ENCODE measurements at regions not wholly inside any gene's neighbourhood (a gene's known extent, or its start where the extent isn't known, plus 50 kb on each side); places are given as distances from the start of the nearest gene placed in this dataset.

DNA sequence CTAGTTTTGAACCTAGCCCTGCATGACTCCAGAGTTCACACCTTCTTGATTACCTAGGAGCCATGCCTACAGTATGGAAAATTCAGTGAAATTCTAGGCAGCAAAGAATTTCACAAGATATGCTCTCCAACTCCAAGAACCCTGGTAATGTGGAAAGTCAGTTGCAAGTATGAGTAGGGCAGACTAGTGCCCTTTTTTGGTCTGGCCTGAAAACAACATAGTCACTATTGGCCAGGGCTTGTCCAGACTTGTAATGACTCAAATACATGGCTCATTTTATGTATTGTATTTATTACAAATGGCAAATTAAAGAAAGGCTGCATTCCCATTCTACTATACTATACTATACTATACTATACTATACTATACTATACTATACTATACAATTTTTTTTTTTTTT is 160.4 kb downstream of the ESM1 start:
- DNase-seq (ENCODE audit: low spot score): no peak
- TF ChIP-seq, protein P1, sequence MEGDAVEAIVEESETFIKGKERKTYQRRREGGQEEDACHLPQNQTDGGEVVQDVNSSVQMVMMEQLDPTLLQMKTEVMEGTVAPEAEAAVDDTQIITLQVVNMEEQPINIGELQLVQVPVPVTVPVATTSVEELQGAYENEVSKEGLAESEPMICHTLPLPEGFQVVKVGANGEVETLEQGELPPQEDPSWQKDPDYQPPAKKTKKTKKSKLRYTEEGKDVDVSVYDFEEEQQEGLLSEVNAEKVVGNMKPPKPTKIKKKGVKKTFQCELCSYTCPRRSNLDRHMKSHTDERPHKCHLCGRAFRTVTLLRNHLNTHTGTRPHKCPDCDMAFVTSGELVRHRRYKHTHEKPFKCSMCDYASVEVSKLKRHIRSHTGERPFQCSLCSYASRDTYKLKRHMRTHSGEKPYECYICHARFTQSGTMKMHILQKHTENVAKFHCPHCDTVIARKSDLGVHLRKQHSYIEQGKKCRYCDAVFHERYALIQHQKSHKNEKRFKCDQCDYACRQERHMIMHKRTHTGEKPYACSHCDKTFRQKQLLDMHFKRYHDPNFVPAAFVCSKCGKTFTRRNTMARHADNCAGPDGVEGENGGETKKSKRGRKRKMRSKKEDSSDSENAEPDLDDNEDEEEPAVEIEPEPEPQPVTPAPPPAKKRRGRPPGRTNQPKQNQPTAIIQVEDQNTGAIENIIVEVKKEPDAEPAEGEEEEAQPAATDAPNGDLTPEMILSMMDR (conservative IDR thresholded peaks at IDR 0.05; ENCODE audit: low read length): no peak
- intact Hi-C loops (cut with micrococcal nuclease; ENCODE audit: unreplicated experiment): no loop called here
- Histone ChIP-seq H2AFZ (ENCODE audit: low read length) (no peak overlapping the region), H3K27ac (ENCODE audit: low read depth, low read length, poor library complexity, severe bottlenecking) (no peak overlapping the region), H3K9me2 (ENCODE audit: insufficient read depth, low read length) (no peaks in the 10 kb centered on the region), H3K9me3 (ENCODE audit: low read length) (no peaks in the 10 kb centered on the region), H3K79me2 (ENCODE audit: insufficient read depth, low read depth, low read length) (no peaks in the 10 kb centered on the region), H3K4me3 (ENCODE audit: low read depth, low read length, poor library complexity, severe bottlenecking) (no peak overlapping the region), H3K4me1 (ENCODE audit: insufficient read depth, low read length, poor library complexity, severe bottlenecking) (no peaks in the 10 kb centered on the region), H4K20me1 (ENCODE audit: insufficient read depth, low read length) (no peaks in the 10 kb centered on the region), H3K4me2 (ENCODE audit: low read length) (no peak overlapping the region), H3K36me3 (ENCODE audit: insufficient read depth, low read length) (no peaks in the 10 kb centered on the region)
- CTCF ChIA-PET (ENCODE audit: unreplicated experiment): no interaction called here
- no TSS peak for BruUV-seq (replicated peaks)
- POLR2A ChIA-PET: no interaction called here

DNA sequence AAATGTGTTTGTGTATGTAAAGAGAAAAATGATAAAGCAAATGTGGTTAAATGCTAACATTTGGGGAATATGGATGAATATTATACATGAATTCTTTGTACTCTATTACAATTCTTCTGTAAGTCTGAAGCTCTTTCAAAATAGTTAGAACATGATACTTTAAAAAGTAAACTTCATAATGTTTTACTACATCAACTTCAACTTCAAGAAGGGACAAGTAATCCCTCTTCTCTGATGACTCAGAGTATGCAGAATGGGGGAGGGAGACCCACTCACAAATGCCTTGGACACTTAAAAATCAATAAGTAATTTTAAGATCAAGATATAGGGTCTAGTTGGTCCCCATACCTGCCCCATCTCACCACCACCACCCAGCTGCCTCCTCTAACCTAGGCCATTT is 162.4 kb downstream of the ESM1 start:
- Histone ChIP-seq H2AFZ (ENCODE audit: low read length) (no peak overlapping the region), H3K79me2 (ENCODE audit: insufficient read depth, low read depth, low read length) (no peaks in the 10 kb centered on the region), H3K36me3 (ENCODE audit: insufficient read depth, low read length) (no peaks in the 10 kb centered on the region), H3K9me3 (ENCODE audit: low read length) (no peaks in the 10 kb centered on the region), H4K20me1 (ENCODE audit: insufficient read depth, low read length) (no peaks in the 10 kb centered on the region), H3K27ac (ENCODE audit: low read depth, low read length, poor library complexity, severe bottlenecking) (no peak overlapping the region), H3K4me1 (ENCODE audit: insufficient read depth, low read length, poor library complexity, severe bottlenecking) (no peaks in the 10 kb centered on the region), H3K9me2 (ENCODE audit: insufficient read depth, low read length) (no peaks in the 10 kb centered on the region), H3K4me3 (ENCODE audit: low read depth, low read length, poor library complexity, severe bottlenecking) (no peak overlapping the region), H3K4me2 (ENCODE audit: low read length) (no peak overlapping the region)
- TF ChIP-seq, protein P1 (conservative IDR thresholded peaks at IDR 0.05; ENCODE audit: low read length): no peak
- TF ChIP-seq EZH2phosphoT487 (IDR thresholded peaks at IDR 0.05; ENCODE audit: borderline replicate concordance, low read depth, low read length): no peak
- POLR2A ChIA-PET: no interaction called here
- DNase-seq (ENCODE audit: low spot score): no peak
- intact Hi-C loops (cut with micrococcal nuclease; ENCODE audit: unreplicated experiment): no loop called here
- CTCF ChIA-PET (ENCODE audit: unreplicated experiment): no interaction called here
- no TSS peak for BruUV-seq (replicated peaks)

DNA sequence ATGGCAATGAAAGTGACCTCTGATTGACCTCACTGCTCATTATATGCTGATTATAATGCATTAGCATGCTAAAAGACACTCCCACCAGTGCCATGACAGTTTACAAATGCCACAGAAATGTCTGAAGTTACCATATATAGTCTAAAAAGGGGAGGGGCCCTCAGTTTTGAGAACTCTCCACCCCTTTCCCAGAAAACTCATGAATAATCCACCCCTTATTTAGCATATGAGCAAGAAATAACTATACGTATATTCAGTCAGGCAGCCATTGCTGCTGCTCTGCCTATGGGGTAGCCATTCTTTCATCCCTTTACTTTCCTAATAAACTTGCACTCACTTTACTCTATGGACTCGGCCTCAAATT is 163.1 kb downstream of the ESM1 start:
- H4K20me1 ChIP-seq (ENCODE audit: insufficient read depth, low read length): no peaks in the 10 kb centered on the region
- POLR2A ChIA-PET: interaction anchor here (0.6 kb wide), 2 partner anchors 10 to 93 kb away, joined by 3 read pairs; no protein-coding TSS in a partner anchor
- BruUV-seq (replicated peaks): no TSS peak

More for the DNA sequence above, 163.1 kb downstream of the ESM1 start:
- Histone ChIP-seq H3K27ac (ENCODE audit: low read depth, low read length, poor library complexity, severe bottlenecking) (no peak overlapping the region), H3K4me1 (ENCODE audit: insufficient read depth, low read length, poor library complexity, severe bottlenecking) (no peaks in the 10 kb centered on the region), H3K9me3 (ENCODE audit: low read length) (no peaks in the 10 kb centered on the region), H3K79me2 (ENCODE audit: insufficient read depth, low read depth, low read length) (no peaks in the 10 kb centered on the region), H2AFZ (ENCODE audit: low read length) (no peak overlapping the region), H3K9me2 (ENCODE audit: insufficient read depth, low read length) (no peaks in the 10 kb centered on the region), H3K4me3 (ENCODE audit: low read depth, low read length, poor library complexity, severe bottlenecking) (no peak overlapping the region), H3K4me2 (ENCODE audit: low read length) (no peak overlapping the region), H3K36me3 (ENCODE audit: insufficient read depth, low read length) (no peaks in the 10 kb centered on the region)
- CTCF ChIA-PET (ENCODE audit: unreplicated experiment): no interaction called here
- no peak for DNase-seq (ENCODE audit: low spot score)
- intact Hi-C loops (cut with micrococcal nuclease; ENCODE audit: unreplicated experiment): no loop called here
- TF ChIP-seq EZH2phosphoT487 (IDR thresholded peaks at IDR 0.05; ENCODE audit: borderline replicate concordance, low read depth, low read length): no peak
- TF ChIP-seq, protein P1 (conservative IDR thresholded peaks at IDR 0.05; ENCODE audit: low read length): no peak
